ENCODE measurements at regions not wholly inside any gene's neighbourhood (a gene's known extent, or its start where the extent isn't known, plus 50 kb on each side); places are given as distances from the start of the nearest gene placed in this dataset.

GRCh38 chr10:10475812-10476211 is 541.9 kb upstream of the CELF2 start:
- Histone ChIP-seq H2BK5ac (ENCODE audit: low read depth, low read length, poor library complexity, severe bottlenecking) (no peak overlapping the region), H3K18ac (ENCODE audit: low read depth, low read length) (no peak overlapping the region), H3K79me1 (ENCODE audit: low read depth in 1 of 2, low read length in 2 of 2) (no peaks in the 10 kb centered on the region), H4K91ac (ENCODE audit: insufficient read depth, low read depth, low read length) (no peak overlapping the region), H3K4me2 (ENCODE audit: low read depth, low read length) (no peak overlapping the region), H3K9me1 (ENCODE audit: insufficient read depth, low read length) (no peaks in the 10 kb centered on the region), H2AFZ (replicated peaks; ENCODE audit: low read length, poor library complexity) (no peak overlapping the region), H3K27ac (ENCODE audit: insufficient read depth, low read length) (no peak overlapping the region), H4K20me1 (ENCODE audit: insufficient read depth, low read length) (no peaks in the 10 kb centered on the region), H2AK5ac (ENCODE audit: low read depth, low read length) (no peak overlapping the region), H3K9ac (ENCODE audit: low read depth, low read length) (no peak overlapping the region), H3K9me3 (ENCODE audit: control insufficient read depth, insufficient read depth, low read length) (no peaks in the 10 kb centered on the region), H2BK20ac (ENCODE audit: low read depth, low read length) (no peak overlapping the region), H3K4ac (ENCODE audit: low read depth, low read length) (no peak overlapping the region), H3K4me3 (ENCODE audit: insufficient read depth, low read depth, low read length) (no peak overlapping the region), H3K23ac (ENCODE audit: low read depth, low read length) (no peak overlapping the region), H4K5ac (ENCODE audit: low read depth, low read length) (no peak overlapping the region), H3K4me1 (ENCODE audit: control insufficient read depth, insufficient read depth, low read length) (no peaks in the 10 kb centered on the region), H3K14ac (replicated peaks; ENCODE audit: low read depth, low read length) (no peak overlapping the region), H3K36me3 (ENCODE audit: control insufficient read depth, insufficient read depth, low read length) (no peaks in the 10 kb centered on the region), H2BK120ac (ENCODE audit: low read depth, low read length) (no peak overlapping the region), H3K56ac (ENCODE audit: extremely low read depth, insufficient read depth, low read length) (no peak overlapping the region), H2AK9ac (replicated peaks; ENCODE audit: low read depth, low read length, poor library complexity) (no peak overlapping the region), H3K27me3 (ENCODE audit: control insufficient read depth, insufficient read depth, low read length) (no peaks in the 10 kb centered on the region), H2BK15ac (ENCODE audit: low read depth, low read length) (no peak overlapping the region), H4K8ac (ENCODE audit: low read depth in 2 of 2, low read length in 2 of 2) (no peak overlapping the region)
- POLR2A ChIA-PET (ENCODE audit: unreplicated experiment) = no interaction called here
- CTCF ChIA-PET = interaction anchor here (0.6 kb wide), 2 partner anchors 14 to 1448 kb away, joined by 3 read pairs; no protein-coding TSS in a partner anchor
- dilution Hi-C loops (cut with HindIII; ENCODE audit: low sequenced_read_pairs, unreplicated experiment) (no loop called here), in situ Hi-C loops (cut with MboI; ENCODE audit: low sequenced_read_pairs) (no loop called here), intact Hi-C loops (cut with micrococcal nuclease) (no loop called here)
- no CpG with 5 or more reads among the region's 2 CpGs for WGBS, 2 experiments (ENCODE audit: extremely low coverage in 2 of 2, insufficient read length in 1 of 2)
- BruUV-seq (replicated peaks) = no TSS peak
- no peak for ATAC-seq (ENCODE audit: low read depth)
- DNase-seq = no peak
- no peak for TF ChIP-seq POLR2A (IDR thresholded peaks at IDR 0.05; ENCODE audit: low read depth, low read length)
- TF ChIP-seq MAFK (IDR thresholded peaks at IDR 0.05; ENCODE audit: low read depth, low read length) = no peak
- no peak for TF ChIP-seq RFX5 (IDR thresholded peaks at IDR 0.05; ENCODE audit: low read depth, low read length)
- no peak for TF ChIP-seq CEBPB (IDR thresholded peaks at IDR 0.05; ENCODE audit: low read depth, low read length)
- TF ChIP-seq CHD1 (IDR thresholded peaks at IDR 0.05; ENCODE audit: low read depth, low read length) = no peak
- no peak for TF ChIP-seq MXI1 (IDR thresholded peaks at IDR 0.05; ENCODE audit: borderline replicate concordance, low read depth, low read length)
- TF ChIP-seq, protein P1, sequence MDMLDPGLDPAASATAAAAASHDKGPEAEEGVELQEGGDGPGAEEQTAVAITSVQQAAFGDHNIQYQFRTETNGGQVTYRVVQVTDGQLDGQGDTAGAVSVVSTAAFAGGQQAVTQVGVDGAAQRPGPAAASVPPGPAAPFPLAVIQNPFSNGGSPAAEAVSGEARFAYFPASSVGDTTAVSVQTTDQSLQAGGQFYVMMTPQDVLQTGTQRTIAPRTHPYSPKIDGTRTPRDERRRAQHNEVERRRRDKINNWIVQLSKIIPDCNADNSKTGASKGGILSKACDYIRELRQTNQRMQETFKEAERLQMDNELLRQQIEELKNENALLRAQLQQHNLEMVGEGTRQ (IDR thresholded peaks at IDR 0.05; ENCODE audit: low read depth, low read length) = no peak
- no peak for TF ChIP-seq RCOR1 (IDR thresholded peaks at IDR 0.05; ENCODE audit: insufficient replicate concordance, low read length)

Data from IMR-90 (cell line).